Trophoblast cell (in vitro differentiated cells and primary cell): ENCODE measurements at regions not wholly inside any gene's neighbourhood (a gene's known extent, or its start where the extent isn't known, plus 50 kb on each side); places are given as distances from the start of the nearest gene placed in this dataset.

Experiments
- DNase-seq, 2 donors: peaks; one replicate each; pipeline ENCODE4 v3.0.0-alpha.2; 2016
- H2AFZ ChIP-seq: 2 replicates; pipeline ENCODE4 v1.6.1; 2013; ENCODE audit warnings: low read length, moderate library complexity, mild to moderate bottlenecking; ENCODE audit not compliant: insufficient read depth, poor library complexity
- H2AK5ac ChIP-seq: 2 replicates; pipeline ENCODE4 v1.6.1; 2013; ENCODE audit warnings: mild to moderate bottlenecking, low read length
- H2BK120ac ChIP-seq: 2 replicates; pipeline ENCODE4 v1.6.1; 2013; ENCODE audit warnings: low read length, mild to moderate bottlenecking, moderate library complexity; ENCODE audit not compliant: insufficient read depth, poor library complexity
- H2BK12ac ChIP-seq: 2 replicates; pipeline ENCODE4 v1.6.1; 2013; ENCODE audit warnings: mild to moderate bottlenecking, low read length, moderate library complexity
- H2BK5ac ChIP-seq: 2 replicates; pipeline ENCODE4 v1.6.1; 2013; ENCODE audit warnings: low read length, low read depth, moderate library complexity, mild to moderate bottlenecking; ENCODE audit not compliant: poor library complexity
- H3K14ac ChIP-seq: 2 replicates; pipeline ENCODE4 v1.6.1; 2013; ENCODE audit warnings: mild to moderate bottlenecking, low read length
- H3K18ac ChIP-seq: 2 replicates; pipeline ENCODE4 v1.6.1; 2013; ENCODE audit warnings: mild to moderate bottlenecking, low read length
- H3K23ac ChIP-seq: 2 replicates; pipeline ENCODE4 v1.6.1; 2013; ENCODE audit warnings: low read length
- H3K27ac ChIP-seq: 2 replicates; pipeline ENCODE4 v1.5.1; 2013; ENCODE audit warnings: low read depth, mild to moderate bottlenecking, inconsistent platforms, low read length, moderate library complexity
- H3K27me3 ChIP-seq: 2 replicates; pipeline ENCODE4 v1.6.1; 2013; ENCODE audit warnings: inconsistent platforms, mild to moderate bottlenecking, low read length, moderate library complexity; ENCODE audit not compliant: insufficient read depth
- H3K36me3 ChIP-seq, 2 experiments: 1 replicate in 1 of 2; 2 replicates in 1 of 2; pipeline ENCODE4 v1.6.1; 2013; ENCODE audit warnings: low read length in 2 of 2, mild to moderate bottlenecking in 2 of 2, moderate library complexity in 1 of 2; ENCODE audit not compliant: insufficient read depth in 2 of 2, control insufficient read depth in 1 of 2
- H3K4ac ChIP-seq: 2 replicates; pipeline ENCODE4 v1.6.1; 2013; ENCODE audit warnings: low read depth, mild to moderate bottlenecking, low read length, moderate library complexity
- H3K4me1 ChIP-seq, 2 experiments: 1 replicate in 1 of 2; 2 replicates in 1 of 2; pipeline ENCODE4 v1.6.1; 2013; ENCODE audit warnings: low read length in 2 of 2, mild to moderate bottlenecking in 2 of 2, moderate library complexity in 1 of 2; ENCODE audit not compliant: insufficient read depth in 2 of 2, control insufficient read depth in 1 of 2
- H3K4me2 ChIP-seq: 2 replicates; pipeline ENCODE4 v1.6.1; 2013; ENCODE audit warnings: inconsistent platforms, mild to moderate bottlenecking, low read length, moderate library complexity
- H3K4me3 ChIP-seq: 2 replicates; pipeline ENCODE4 v1.5.1; 2013; ENCODE audit warnings: mild to moderate bottlenecking, low read depth, low read length, inconsistent platforms
- H3K79me1 ChIP-seq: one replicate; pipeline ENCODE4 v1.6.1; 2013; ENCODE audit warnings: low read length
- H3K79me2 ChIP-seq: 2 replicates; pipeline ENCODE4 v1.6.1; 2013; ENCODE audit warnings: low read length, mild to moderate bottlenecking; ENCODE audit not compliant: control insufficient read depth, insufficient read depth, poor library complexity
- H3K9ac ChIP-seq: 2 replicates; pipeline ENCODE4 v1.6.1; 2013; ENCODE audit warnings: mild to moderate bottlenecking, low read length
- H3K9me3 ChIP-seq: 2 replicates; pipeline ENCODE4 v1.6.1; 2013; ENCODE audit warnings: low read depth, mild to moderate bottlenecking, control low read depth, inconsistent platforms, low read length; ENCODE audit not compliant: insufficient read depth
- H4K12ac ChIP-seq: 2 replicates; pipeline ENCODE4 v1.6.1; 2013; ENCODE audit warnings: low read depth, mild to moderate bottlenecking, low read length, moderate library complexity
- H4K8ac ChIP-seq: 2 replicates; pipeline ENCODE4 v1.6.1; 2013; ENCODE audit warnings: low read depth, mild to moderate bottlenecking, low read length, moderate library complexity
- H4K91ac ChIP-seq: one replicate; pipeline ENCODE4 v1.6.1; 2013; ENCODE audit warnings: low read depth, mild to moderate bottlenecking, low read length, moderate library complexity
- whole genome bisulfite sequencing: extraction: QIAGEN DNeasy Blood & Tissue Kit; methylation state at CpG from one replicate; pipeline ENCODE4 v1.1.7; 2013; ENCODE audit warnings: missing lambda C conversion rate; ENCODE audit not compliant: insufficient read length, insufficient coverage; ENCODE audit errors: extremely low coverage; 5-methylcytosine and 5-hydroxymethylcytosine counted together

GRCh38 chr15:85947021-85947420 is 132.7 kb upstream of the AGBL1 start:
- no peak overlapping the region for H4K8ac ChIP-seq
- H4K12ac ChIP-seq, result no peak overlapping the region
- no peaks in the 10 kb centered on the region for H3K9me3 ChIP-seq
- WGBS, result no CpG with 5 or more reads among the region's 3 CpGs
- H4K91ac ChIP-seq, result no peak overlapping the region
- H2BK5ac ChIP-seq, result no peak overlapping the region
- H2AFZ ChIP-seq, result no peak overlapping the region
- no peaks in the 10 kb centered on the region for H3K36me3 ChIP-seq
- H3K27ac ChIP-seq, result no peak overlapping the region
- H3K18ac ChIP-seq, result no peak overlapping the region
- H3K4me3 ChIP-seq, result no peak overlapping the region
- no peak overlapping the region for H2BK12ac ChIP-seq
- no peaks in the 10 kb centered on the region for H3K79me1 ChIP-seq
- H3K14ac ChIP-seq, result no peak overlapping the region
- no peak overlapping the region for H3K23ac ChIP-seq
- H2BK120ac ChIP-seq, result no peak overlapping the region
- H3K79me2 ChIP-seq, result no peaks in the 10 kb centered on the region
- H3K4me1 ChIP-seq, result no peaks in the 10 kb centered on the region
- no peak overlapping the region for H3K4ac ChIP-seq
- no peak for DNase-seq
- H3K9ac ChIP-seq, result no peak overlapping the region
- H3K27me3 ChIP-seq, result no peaks in the 10 kb centered on the region
- H3K4me2 ChIP-seq, result no peak overlapping the region
- no peak overlapping the region for H2AK5ac ChIP-seq

GRCh38 chr15:85947936-85948335 is 131.7 kb upstream of the AGBL1 start:
- Histone ChIP-seq H3K79me1 (no peaks in the 10 kb centered on the region), H3K79me2 (no peaks in the 10 kb centered on the region), H3K9ac (no peak overlapping the region), H2AK5ac (no peak overlapping the region), H4K8ac (no peak overlapping the region), H3K4me3 (no peak overlapping the region), H3K27me3 (no peaks in the 10 kb centered on the region), H3K36me3 (no peaks in the 10 kb centered on the region), H2AFZ (no peak overlapping the region), H3K4me2 (no peak overlapping the region), H4K12ac (no peak overlapping the region), H3K14ac (no peak overlapping the region), H3K23ac (no peak overlapping the region), H3K4ac (no peak overlapping the region), H3K4me1 (no peaks in the 10 kb centered on the region), H2BK120ac (no peak overlapping the region), H3K18ac (no peak overlapping the region), H2BK12ac (no peak overlapping the region), H3K27ac (no peak overlapping the region), H2BK5ac (no peak overlapping the region), H4K91ac (no peak overlapping the region), H3K9me3 (no peaks in the 10 kb centered on the region)
- no CpG with 5 or more reads among the region's 7 CpGs for WGBS
- no peak for DNase-seq

GRCh38 chr15:85950101-85950500 is 129.6 kb upstream of the AGBL1 start:
- Histone ChIP-seq H3K4me3 (no peak overlapping the region), H2BK120ac (no peak overlapping the region), H4K12ac (no peak overlapping the region), H4K91ac (no peak overlapping the region), H3K27me3 (no peaks in the 10 kb centered on the region), H3K4me2 (no peak overlapping the region), H3K18ac (no peak overlapping the region), H2AK5ac (no peak overlapping the region), H3K4ac (no peak overlapping the region), H2BK12ac (no peak overlapping the region), H3K9ac (no peak overlapping the region), H3K79me2 (no peaks in the 10 kb centered on the region), H3K9me3 (no peaks in the 10 kb centered on the region), H3K27ac (no peak overlapping the region), H2AFZ (no peak overlapping the region), H3K14ac (no peak overlapping the region), H3K79me1 (no peaks in the 10 kb centered on the region), H3K4me1 (no peaks in the 10 kb centered on the region), H2BK5ac (no peak overlapping the region), H3K36me3 (no peaks in the 10 kb centered on the region), H3K23ac (no peak overlapping the region), H4K8ac (no peak overlapping the region)
- WGBS, result no CpG with 5 or more reads among the region's 5 CpGs
- DNase-seq, result no peak

GRCh38 chr15:85954586-85954985 is 125.1 kb upstream of the AGBL1 start:
- Histone ChIP-seq H3K18ac (no peak overlapping the region), H2BK5ac (no peak overlapping the region), H3K79me2 (no peaks in the 10 kb centered on the region), H3K4me3 (no peak overlapping the region), H3K79me1 (no peaks in the 10 kb centered on the region), H3K4ac (no peak overlapping the region), H4K91ac (no peak overlapping the region), H3K9ac (no peak overlapping the region), H2AFZ (no peak overlapping the region), H3K36me3 (no peaks in the 10 kb centered on the region), H3K9me3 (no peaks in the 10 kb centered on the region), H4K12ac (no peak overlapping the region), H3K4me2 (no peak overlapping the region), H3K23ac (no peak overlapping the region), H2AK5ac (no peak overlapping the region), H3K27ac (no peak overlapping the region), H3K27me3 (no peaks in the 10 kb centered on the region), H2BK12ac (no peak overlapping the region), H3K14ac (no peak overlapping the region), H3K4me1 (no peaks in the 10 kb centered on the region), H4K8ac (no peak overlapping the region), H2BK120ac (no peak overlapping the region)
- no peak for DNase-seq
- no CpG with 5 or more reads among the region's 1 CpG for WGBS
